Endodermal cell (in vitro differentiated cells): ENCODE measurements at regions not wholly inside any gene's neighbourhood (a gene's known extent, or its start where the extent isn't known, plus 50 kb on each side); places are given as distances from the start of the nearest gene placed in this dataset.

ENCODE experiments used
- DNase-seq: peaks from one replicate; pipeline ENCODE4 v3.0.0-alpha.2; 2017
- H3K27ac ChIP-seq: 2 replicates; pipeline ENCODE4 v1.5.1; 2013; ENCODE audit warnings: mild to moderate bottlenecking, low read depth, low read length, moderate library complexity
- H3K27me3 ChIP-seq: 2 replicates; pipeline ENCODE4 v1.6.1; 2013; ENCODE audit warnings: mild to moderate bottlenecking, low read length, moderate library complexity; ENCODE audit not compliant: insufficient read depth, control insufficient read depth, poor library complexity, severe bottlenecking
- H3K36me3 ChIP-seq: 2 replicates; pipeline ENCODE4 v1.7.0; 2013; ENCODE audit warnings: mild to moderate bottlenecking, low read length, moderate library complexity; ENCODE audit not compliant: control insufficient read depth, insufficient read depth
- H3K4me1 ChIP-seq: one replicate; pipeline ENCODE4 v1.7.0; 2013; ENCODE audit warnings: low read length; ENCODE audit not compliant: control insufficient read depth, insufficient read depth
- H3K4me3 ChIP-seq: 2 replicates; pipeline ENCODE4 v1.5.1; 2013; ENCODE audit warnings: mild to moderate bottlenecking, low read length, moderate library complexity
- H3K9ac ChIP-seq: 2 replicates; pipeline ENCODE4 v1.6.1; 2013; ENCODE audit warnings: mild to moderate bottlenecking, low read length, moderate library complexity; ENCODE audit not compliant: poor library complexity, severe bottlenecking; ENCODE audit errors: extremely low read depth
- H3K9me3 ChIP-seq: 2 replicates; pipeline ENCODE4 v1.6.1; 2013; ENCODE audit warnings: mild to moderate bottlenecking, low read length, moderate library complexity; ENCODE audit not compliant: control insufficient read depth
- H3K27ac Mint-ChIP-seq: 2 replicates; pipeline ENCODE4 v1.8.0; 2020; ENCODE audit warnings: mixed read lengths
- H3K27me3 Mint-ChIP-seq: 2 replicates; pipeline ENCODE4 v1.8.0; 2021; ENCODE audit warnings: mild to moderate bottlenecking, mixed read lengths; ENCODE audit not compliant: insufficient read depth
- H3K36me3 Mint-ChIP-seq: 2 replicates; pipeline ENCODE4 v1.8.0; 2020; ENCODE audit warnings: low read depth, mixed read lengths
- H3K4me1 Mint-ChIP-seq: 2 replicates; pipeline ENCODE4 v1.8.0; 2020; ENCODE audit warnings: mixed read lengths
- H3K4me3 Mint-ChIP-seq: 2 replicates; pipeline ENCODE4 v1.8.0; 2020; ENCODE audit warnings: mild to moderate bottlenecking, moderate library complexity, mixed read lengths
- H3K9me3 Mint-ChIP-seq: 2 replicates; pipeline ENCODE4 v1.8.0; 2020; ENCODE audit warnings: mild to moderate bottlenecking, mixed read lengths
- WGBS, 2 experiments: methylation state at CpG; one replicate each; pipeline versions ENCODE4 v1.1.5 to v1.1.7; 2013; ENCODE audit warnings: missing lambda C conversion rate in 2 of 2, mixed read lengths in 1 of 2; ENCODE audit not compliant: insufficient coverage in 1 of 2, insufficient read length in 1 of 2; 5-methylcytosine and 5-hydroxymethylcytosine counted together
- TF ChIP-seq, protein P1 (sequence below): fragments of 200-600 bp; sonication (generic); conservative IDR thresholded peaks from 2 replicates; pipeline ENCODE4 v1.5.0; 2021; ENCODE audit warnings: antibody characterized with exemption, mild to moderate bottlenecking

DNA sequence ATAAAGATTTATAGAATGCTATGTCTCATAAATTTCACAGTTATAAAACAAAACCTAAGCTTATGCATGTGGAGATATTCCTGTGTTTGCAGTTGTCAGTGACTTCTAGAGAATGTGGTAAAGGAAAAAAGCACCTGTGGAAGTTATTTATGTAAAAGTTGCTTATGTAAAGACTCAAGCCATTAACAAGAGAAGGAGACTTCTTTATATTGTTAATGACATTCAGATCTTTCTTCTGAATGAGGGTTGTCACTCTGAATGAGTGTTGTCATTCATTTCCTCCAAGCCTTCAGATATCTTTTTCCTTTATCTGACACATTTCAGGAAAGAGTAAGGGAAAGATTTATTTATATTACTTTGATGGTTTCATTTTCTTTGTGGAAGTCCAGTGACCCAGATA, 202.6 kb downstream of the TM9SF2 start:
- no peak overlapping the region for H3K27ac ChIP-seq
- peaks cover 25% of the 10 kb centered on the region for H3K4me1 Mint-ChIP-seq

DNA sequence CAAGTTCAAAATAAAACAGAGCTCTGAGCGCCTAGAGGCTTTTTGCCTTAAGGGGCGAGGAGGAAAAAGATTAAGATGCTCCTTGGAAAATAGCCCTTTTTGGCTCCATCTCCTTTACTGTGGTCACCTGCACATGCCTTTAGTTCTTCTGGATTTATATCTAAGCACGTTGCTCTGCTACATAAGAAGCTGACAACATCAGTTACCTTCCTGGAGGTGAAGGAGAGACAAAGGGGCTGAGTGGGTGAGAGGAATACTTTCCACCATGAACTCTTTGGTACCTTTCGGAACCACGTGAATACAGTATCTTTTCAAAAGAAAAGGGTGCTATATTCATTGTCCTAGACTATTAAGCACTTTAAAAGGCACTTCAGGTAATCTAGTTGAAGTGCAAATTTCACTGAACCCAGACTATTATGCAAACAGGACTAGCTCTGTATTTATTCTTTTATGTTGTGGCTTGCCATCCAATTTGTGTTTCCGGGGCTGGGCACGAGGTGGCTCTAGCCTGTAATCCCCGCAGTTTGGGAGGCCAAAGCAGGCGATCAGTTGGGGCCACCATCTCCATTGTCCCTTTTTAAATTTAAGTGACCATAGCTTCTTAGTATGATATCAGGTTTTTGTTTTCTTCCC, 201.5 kb downstream of the TM9SF2 start:
- no peaks in the 10 kb centered on the region for H3K9me3 Mint-ChIP-seq
- Histone ChIP-seq H3K9ac (no peak overlapping the region), H3K36me3 (no peaks in the 10 kb centered on the region), H3K27ac (no peak overlapping the region), H3K9me3 (no peaks in the 10 kb centered on the region), H3K27me3 (no peaks in the 10 kb centered on the region), H3K4me3 (no peak overlapping the region), H3K4me1 (no peaks in the 10 kb centered on the region)
- no peaks in the 10 kb centered on the region for H3K36me3 Mint-ChIP-seq
- peaks cover 25% of the 10 kb centered on the region for H3K4me1 Mint-ChIP-seq
- peak overlapping the region; percentile 82 for H3K27ac Mint-ChIP-seq
- TF ChIP-seq, protein P1, sequence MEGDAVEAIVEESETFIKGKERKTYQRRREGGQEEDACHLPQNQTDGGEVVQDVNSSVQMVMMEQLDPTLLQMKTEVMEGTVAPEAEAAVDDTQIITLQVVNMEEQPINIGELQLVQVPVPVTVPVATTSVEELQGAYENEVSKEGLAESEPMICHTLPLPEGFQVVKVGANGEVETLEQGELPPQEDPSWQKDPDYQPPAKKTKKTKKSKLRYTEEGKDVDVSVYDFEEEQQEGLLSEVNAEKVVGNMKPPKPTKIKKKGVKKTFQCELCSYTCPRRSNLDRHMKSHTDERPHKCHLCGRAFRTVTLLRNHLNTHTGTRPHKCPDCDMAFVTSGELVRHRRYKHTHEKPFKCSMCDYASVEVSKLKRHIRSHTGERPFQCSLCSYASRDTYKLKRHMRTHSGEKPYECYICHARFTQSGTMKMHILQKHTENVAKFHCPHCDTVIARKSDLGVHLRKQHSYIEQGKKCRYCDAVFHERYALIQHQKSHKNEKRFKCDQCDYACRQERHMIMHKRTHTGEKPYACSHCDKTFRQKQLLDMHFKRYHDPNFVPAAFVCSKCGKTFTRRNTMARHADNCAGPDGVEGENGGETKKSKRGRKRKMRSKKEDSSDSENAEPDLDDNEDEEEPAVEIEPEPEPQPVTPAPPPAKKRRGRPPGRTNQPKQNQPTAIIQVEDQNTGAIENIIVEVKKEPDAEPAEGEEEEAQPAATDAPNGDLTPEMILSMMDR, result peak; percentile 48
- H3K4me3 Mint-ChIP-seq, result peak overlapping the region; percentile 40
- 55 to 77% methylated on average over 4 to 9 of the region's 9 CpGs for WGBS, 2 experiments
- H3K27me3 Mint-ChIP-seq, result peaks cover 2% of the 10 kb centered on the region
- DNase-seq, result peak; percentile 79

More for the DNA sequence above, 202.6 kb downstream of the TM9SF2 start:
- Mint-ChIP-seq H3K9me3 (no peaks in the 10 kb centered on the region), H3K4me3 (no peak overlapping the region), H3K36me3 (no peaks in the 10 kb centered on the region), H3K27ac (no peak overlapping the region), H3K27me3 (peaks cover 2% of the 10 kb centered on the region)
- H3K9me3 ChIP-seq, result no peaks in the 10 kb centered on the region
- no peaks in the 10 kb centered on the region for H3K4me1 ChIP-seq
- TF ChIP-seq, protein P1, result no peak
- H3K9ac ChIP-seq, result no peak overlapping the region
- no peak overlapping the region for H3K4me3 ChIP-seq
- H3K36me3 ChIP-seq, result no peaks in the 10 kb centered on the region
- H3K27me3 ChIP-seq, result no peaks in the 10 kb centered on the region
- DNase-seq, result no peak

DNA sequence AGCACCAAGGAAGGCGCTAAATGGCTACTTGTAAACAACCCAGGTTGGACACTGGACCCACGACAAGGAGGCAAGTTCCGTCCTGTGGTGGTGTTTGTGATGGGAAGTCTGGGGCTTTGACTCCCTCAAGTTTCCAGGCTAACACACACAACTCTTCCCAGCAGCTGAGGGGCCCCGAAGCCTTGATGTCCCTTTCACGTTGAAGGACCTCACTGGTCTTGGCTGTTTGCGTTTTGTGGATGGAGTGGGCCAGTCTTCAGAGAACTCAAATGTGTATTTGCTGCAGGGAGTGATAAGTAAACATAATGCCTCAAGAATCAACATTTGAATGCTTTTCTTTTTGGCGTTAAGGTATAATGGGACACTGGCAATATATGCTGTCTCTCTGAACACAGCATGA, 199.2 kb downstream of the TM9SF2 start:
- 80% methylated on average over 4 to 7 of the region's 7 CpGs for WGBS, 2 experiments
- H3K27me3 Mint-ChIP-seq, result peaks cover 7% of the 10 kb centered on the region
- Histone ChIP-seq H3K9me3 (no peaks in the 10 kb centered on the region), H3K27ac (no peak overlapping the region), H3K27me3 (no peaks in the 10 kb centered on the region), H3K9ac (no peak overlapping the region), H3K4me1 (no peaks in the 10 kb centered on the region), H3K4me3 (no peak overlapping the region), H3K36me3 (no peaks in the 10 kb centered on the region)
- no peak overlapping the region for H3K27ac Mint-ChIP-seq
- peak; percentile 53 for DNase-seq
- no peaks in the 10 kb centered on the region for H3K9me3 Mint-ChIP-seq
- H3K36me3 Mint-ChIP-seq, result no peaks in the 10 kb centered on the region
- H3K4me1 Mint-ChIP-seq, result peaks cover 23% of the 10 kb centered on the region
- TF ChIP-seq, protein P1, result no peak
- H3K4me3 Mint-ChIP-seq, result no peak overlapping the region
